Ishikawa (cell line): ENCODE measurements at regions not wholly inside any gene's neighbourhood (a gene's known extent, or its start where the extent isn't known, plus 50 kb on each side); places are given as distances from the start of the nearest gene placed in this dataset.

ENCODE experiments used
- EP300 ChIP-seq: IDR thresholded peaks from 2 replicates; pipeline ENCODE4 v1.6.1; 2012; ENCODE audit warnings: borderline replicate concordance
- MAX ChIP-seq: IDR thresholded peaks from 2 replicates; pipeline ENCODE4 v1.6.1; 2012
- RAD21 ChIP-seq: IDR thresholded peaks from 2 replicates; pipeline ENCODE4 v1.6.1; 2012; ENCODE audit warnings: low read depth
- REST ChIP-seq: IDR thresholded peaks from 2 replicates; pipeline ENCODE4 v1.6.1; 2012; ENCODE audit warnings: low read depth, mild to moderate bottlenecking
- TAF1 ChIP-seq: IDR thresholded peaks from 2 replicates; pipeline ENCODE4 v1.6.1; 2012; ENCODE audit warnings: low read depth, mild to moderate bottlenecking

- TF ChIP-seq TAF1 (no peak), REST (no peak), RAD21 (peak; percentile 80), EP300 (no peak), MAX (no peak)
Measured at GRCh38 chr2:39513641-39514094, 76.6 kb upstream of the MAP4K3 start.
